Keratinocyte (primary cell): ENCODE measurements at regions not wholly inside any gene's neighbourhood (a gene's known extent, or its start where the extent isn't known, plus 50 kb on each side); places are given as distances from the start of the nearest gene placed in this dataset.

Experiments used
- DNase-seq: peaks from one replicate; pipeline ENCODE4 v3.0.0-alpha.2; 2011; ENCODE audit warnings: low read depth, missing footprints, low spot score
- FAIRE-seq: peaks from 2 replicates; lab custom pipeline; 2011; peaks lifted over from hg19 to GRCh38; lab: Jason Lieb, UNC
- H2AFZ ChIP-seq: 2 replicates; pipeline ENCODE4 v1.6.0; 2012; ENCODE audit warnings: low read length, control low read depth, inconsistent platforms; ENCODE audit not compliant: control insufficient read depth
- H3K27ac ChIP-seq: 2 replicates; pipeline ENCODE4 v1.5.1; 2011; ENCODE audit warnings: low read length; ENCODE audit not compliant: control insufficient read depth, insufficient read depth
- H3K27me3 ChIP-seq: 3 replicates; pipeline ENCODE4 v1.6.0; 2011; ENCODE audit warnings: low read length; ENCODE audit not compliant: control insufficient read depth, insufficient read depth; ENCODE audit errors: extremely low read depth
- H3K36me3 ChIP-seq, 2 experiments: 2 replicates in 1 of 2; 3 replicates in 1 of 2; pipeline ENCODE4 v1.5.1; 2011; ENCODE audit warnings: low read length in 2 of 2, mild to moderate bottlenecking in 1 of 2; ENCODE audit not compliant: control insufficient read depth in 2 of 2, insufficient read depth in 2 of 2; ENCODE audit errors: extremely low read depth in 1 of 2
- H3K4me1 ChIP-seq: 3 replicates; pipeline ENCODE4 v1.5.1; 2011; ENCODE audit warnings: low read length; ENCODE audit not compliant: control insufficient read depth, insufficient read depth; ENCODE audit errors: extremely low read depth
- H3K4me2 ChIP-seq: 3 replicates; pipeline ENCODE4 v1.6.0; 2011; ENCODE audit warnings: low read depth, low read length; ENCODE audit not compliant: control insufficient read depth, insufficient read depth; ENCODE audit errors: extremely low read depth
- H3K4me3 ChIP-seq, 3 experiments: fragments of 200-600 bp in 1 of 3; sonication (generic) in 1 of 3; 2 replicates in 2 of 3; 3 replicates in 1 of 3; pipeline ENCODE4 v1.5.1; 2011 to 2016; ENCODE audit warnings: low read length in 3 of 3, mild to moderate bottlenecking in 3 of 3, control low read depth in 2 of 3, inconsistent platforms in 1 of 3, low read depth in 1 of 3, mixed read lengths in 1 of 3, mixed run types in 1 of 3, moderate library complexity in 1 of 3; ENCODE audit not compliant: control insufficient read depth in 2 of 3, insufficient read depth in 2 of 3; ENCODE audit errors: extremely low read depth in 1 of 3
- H3K79me2 ChIP-seq: 2 replicates; pipeline ENCODE4 v1.6.0; 2012; ENCODE audit warnings: low read length; ENCODE audit not compliant: control insufficient read depth, insufficient read depth
- H3K9ac ChIP-seq: 3 replicates; pipeline ENCODE4 v1.6.0; 2011; ENCODE audit warnings: low read length; ENCODE audit not compliant: control insufficient read depth, insufficient read depth; ENCODE audit errors: extremely low read depth
- H3K9me1 ChIP-seq: 3 replicates; pipeline ENCODE4 v1.6.0; 2011; ENCODE audit warnings: low read length; ENCODE audit not compliant: control insufficient read depth, insufficient read depth; ENCODE audit errors: extremely low read depth
- H3K9me3 ChIP-seq: 2 replicates; pipeline ENCODE4 v1.5.1; 2012; ENCODE audit warnings: low read depth, low read length; ENCODE audit not compliant: control insufficient read depth
- H4K20me1 ChIP-seq: 3 replicates; pipeline ENCODE4 v1.6.0; 2011; ENCODE audit warnings: low read length; ENCODE audit not compliant: control insufficient read depth, insufficient read depth; ENCODE audit errors: extremely low read depth
- CTCF ChIP-seq, 3 experiments: IDR thresholded peaks in 1 of 3; conservative IDR thresholded peaks in 1 of 3; optimal IDR thresholded peaks in 1 of 3; 2 replicates in 2 of 3; 3 replicates in 1 of 3; pipeline versions ENCODE3 to v1.5.1; 2011; ENCODE audit warnings: low read length in 3 of 3, mild to moderate bottlenecking in 3 of 3, moderate library complexity in 2 of 3, control low read depth in 1 of 3, inconsistent platforms in 1 of 3; ENCODE audit not compliant: insufficient read depth in 2 of 3; ENCODE audit errors: extremely low read depth in 1 of 3
- EZH2 ChIP-seq: IDR thresholded peaks from one replicate; pipeline ENCODE4 v1.6.1; 2012; ENCODE audit warnings: inconsistent platforms, mild to moderate bottlenecking, low read length, moderate library complexity
- dilution Hi-C: fragments of 300-500 bp; cut with MboI; formaldehyde crosslinking; loops from one replicate; pipeline ENCODE4 v1.7.0; 2020; ENCODE audit warnings: low sequenced_read_pairs; ENCODE audit not compliant: extremely low pct_ligation_motif_present

- dilution Hi-C loops: no loop called here
- no peaks in the 10 kb centered on the region for H3K9me3 ChIP-seq
- H3K79me2 ChIP-seq: no peaks in the 10 kb centered on the region
- H4K20me1 ChIP-seq: no peaks in the 10 kb centered on the region
- no peak for DNase-seq
- TF ChIP-seq CTCF (optimal IDR thresholded peaks at IDR 0.05 in 1 of 3, IDR thresholded peaks at IDR 0.05 in 1 of 3, conservative IDR thresholded peaks at IDR 0.05 in 1 of 3; ENCODE audit: extremely low read depth in 1 of 3, insufficient read depth in 2 of 3, low read length in 3 of 3) (no peak), EZH2 (no peak)
- H3K9me1 ChIP-seq: no peaks in the 10 kb centered on the region
- no peaks in the 10 kb centered on the region for H3K4me1 ChIP-seq
- no peak overlapping the region for H3K27ac ChIP-seq
- H3K4me3 ChIP-seq: no peak overlapping the region
- H3K36me3 ChIP-seq: no peaks in the 10 kb centered on the region
- H3K4me2 ChIP-seq: no peak overlapping the region
- no peaks in the 10 kb centered on the region for H3K27me3 ChIP-seq
- H3K9ac ChIP-seq: no peak overlapping the region
- no peak overlapping the region for H2AFZ ChIP-seq
- FAIRE-seq: no peak
Observed at GRCh38 chr4:45409536-45409935, 683.2 kb upstream of the GNPDA2 start.

GRCh38 chr4:45408996-45409395, 682.6 kb upstream of the GNPDA2 start:
- Histone ChIP-seq H2AFZ (no peak overlapping the region), H3K4me3 (no peak overlapping the region), H3K4me2 (no peak overlapping the region), H3K27ac (no peak overlapping the region), H3K27me3 (no peaks in the 10 kb centered on the region), H3K4me1 (no peaks in the 10 kb centered on the region), H4K20me1 (no peaks in the 10 kb centered on the region), H3K36me3 (no peaks in the 10 kb centered on the region), H3K9me3 (no peaks in the 10 kb centered on the region), H3K9ac (no peak overlapping the region), H3K9me1 (no peaks in the 10 kb centered on the region), H3K79me2 (no peaks in the 10 kb centered on the region)
- dilution Hi-C loops: no loop called here
- TF ChIP-seq EZH2 (no peak), CTCF (optimal IDR thresholded peaks at IDR 0.05 in 1 of 3, IDR thresholded peaks at IDR 0.05 in 1 of 3, conservative IDR thresholded peaks at IDR 0.05 in 1 of 3; ENCODE audit: extremely low read depth in 1 of 3, insufficient read depth in 2 of 3, low read length in 3 of 3) (no peak)
- FAIRE-seq (no peak), DNase-seq (no peak)
